GM21737 (cell line): ENCODE measurements at regions not wholly inside any gene's neighbourhood (a gene's known extent, or its start where the extent isn't known, plus 50 kb on each side); places are given as distances from the start of the nearest gene placed in this dataset.
"Not testable (repeated sequence)": the region's sequence is repeated elsewhere in the genome, so short reads cannot be mapped to it uniquely, and the experiment has no call there.

Experiments
- ATAC-seq: cut with Tn5 transposase; IDR thresholded peaks from one replicate; pipeline ENCODE4 v1.9.1; 2021; ENCODE audit warnings: mild to moderate bottlenecking, moderate library complexity; ENCODE audit not compliant: unreplicated experiment

- not testable (repeated sequence) for ATAC-seq
Observed at GRCh38 chr10:133689897-133690296, 63.3 kb upstream of the FRG2B start.

GRCh38 chr10:133688441-133688912, 61.9 kb upstream of the FRG2B start:
- peak; percentile 28 for ATAC-seq

DNA sequence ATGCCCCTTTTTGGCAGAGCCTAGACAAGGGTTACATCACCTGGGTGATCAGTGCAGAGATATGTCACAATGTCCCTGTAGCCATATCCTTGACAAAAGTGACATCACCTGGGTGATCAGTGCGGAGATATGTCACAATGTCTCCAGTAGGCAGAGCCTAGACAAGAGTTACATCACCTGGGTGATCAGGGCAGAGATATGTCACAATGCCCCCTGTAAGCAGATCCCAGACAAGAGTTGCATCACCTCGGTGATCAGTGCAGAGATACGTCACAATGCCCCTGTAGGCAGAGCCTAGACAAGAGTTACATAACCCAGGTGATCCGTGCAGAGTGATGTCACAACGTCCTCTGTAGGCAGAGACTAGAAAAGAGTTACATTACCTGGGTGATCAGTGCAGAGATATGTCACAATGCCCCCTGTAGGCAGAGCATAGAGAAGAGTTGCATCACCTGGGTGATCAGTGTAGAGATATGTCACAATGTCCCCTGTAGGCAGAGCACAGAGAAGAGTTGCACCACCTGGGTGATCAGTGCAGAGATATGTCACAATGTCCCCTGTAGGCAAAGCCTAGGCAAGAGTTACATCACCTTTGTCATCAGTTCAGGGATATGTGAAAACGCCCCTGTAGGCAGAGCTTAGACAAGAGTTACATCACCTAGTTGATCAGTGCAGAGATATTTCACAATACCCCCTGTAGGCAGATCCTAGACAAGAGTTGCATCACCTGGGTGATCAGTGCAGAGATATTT, 61.3 kb upstream of the FRG2B start:
- peak; percentile 48 for ATAC-seq

DNA sequence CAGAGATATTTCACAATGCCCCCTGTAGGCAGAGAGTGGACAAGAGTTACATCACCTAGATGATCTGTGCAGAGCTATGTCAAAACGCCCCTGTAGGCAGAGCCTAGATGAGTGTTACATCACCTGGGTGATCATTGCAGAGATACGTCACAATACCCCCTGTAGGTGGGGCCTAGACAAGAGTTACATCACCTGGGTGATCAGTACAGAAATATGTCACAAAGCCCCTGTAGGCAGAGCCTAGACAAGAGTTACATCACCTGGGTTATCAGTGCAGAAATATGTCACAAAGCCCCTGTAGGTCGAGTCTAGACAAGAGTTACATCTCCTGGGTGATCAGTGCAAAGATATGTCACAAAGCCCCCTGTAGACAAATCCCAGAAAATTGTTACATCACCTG, 60.4 kb upstream of the FRG2B start:
- ATAC-seq = not testable (repeated sequence)
